ENCODE measurements at regions not wholly inside any gene's neighbourhood (a gene's known extent, or its start where the extent isn't known, plus 50 kb on each side); places are given as distances from the start of the nearest gene placed in this dataset.

DNA sequence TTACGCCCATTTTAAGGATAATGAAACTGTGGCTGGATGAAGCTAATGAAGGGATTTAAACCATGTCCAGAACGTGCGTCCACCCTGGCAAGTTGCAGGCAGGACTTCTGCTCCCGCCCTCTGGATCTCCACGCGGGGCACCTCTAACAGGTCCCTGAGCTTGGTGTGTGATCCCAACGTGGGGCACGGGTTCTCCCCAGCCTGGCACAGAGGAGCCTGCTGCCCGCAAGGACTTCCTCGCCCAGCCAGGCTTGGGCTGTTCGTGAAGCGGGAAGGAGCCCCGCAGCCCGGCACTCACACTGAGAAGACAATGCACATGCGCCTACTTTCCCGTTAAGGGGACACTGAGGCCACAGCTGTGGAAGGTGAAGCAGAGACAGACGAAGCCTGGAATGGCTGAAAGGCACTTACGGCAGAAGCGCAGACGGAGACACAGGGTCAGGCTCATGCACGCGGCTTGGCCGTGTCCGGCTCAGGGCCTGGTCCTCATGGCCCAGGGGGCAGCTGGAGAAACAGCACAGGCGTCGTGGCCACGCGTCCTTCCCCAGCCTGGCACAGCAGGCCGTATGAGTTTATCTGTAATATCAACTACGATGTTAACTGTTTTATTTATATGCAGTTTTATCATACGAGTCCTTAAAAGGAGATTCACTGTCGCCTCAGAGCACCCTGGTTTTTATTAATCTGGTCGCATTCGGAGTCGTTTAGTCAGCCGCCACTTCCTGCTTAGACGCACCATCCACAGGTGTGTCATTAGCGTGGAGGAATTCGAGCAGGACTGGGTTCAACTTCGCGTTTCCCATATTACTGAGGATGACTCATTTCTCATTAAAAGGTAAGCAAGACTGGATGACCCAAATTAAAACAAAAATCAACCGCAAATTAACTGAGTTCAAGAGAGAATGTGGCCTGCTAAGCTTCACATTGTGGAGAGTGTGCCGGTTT, 835.9 kb downstream of the GALR1 start:
- TF ChIP-seq TAF1 (IDR thresholded peaks at IDR 0.05; ENCODE audit: borderline replicate concordance, insufficient read depth, low read length) (no peak), SIN3A (IDR thresholded peaks at IDR 0.05; ENCODE audit: borderline replicate concordance, insufficient read depth, low read length) (no peak), POLR2AphosphoS5 (IDR thresholded peaks at IDR 0.05; ENCODE audit: low read depth, low read length) (no peak), REST (IDR thresholded peaks at IDR 0.05; ENCODE audit: insufficient read depth in 1 of 2, low read depth in 2 of 2, low read length in 2 of 2) (no peak), FOXP2 (optimal IDR thresholded peaks at IDR 0.05; ENCODE audit: borderline replicate concordance, extremely low read depth, extremely low read length, insufficient read depth) (no peak)

- TF ChIP-seq FOXP2 (optimal IDR thresholded peaks at IDR 0.05; ENCODE audit: borderline replicate concordance, extremely low read depth, extremely low read length, insufficient read depth) (no peak), TAF1 (IDR thresholded peaks at IDR 0.05; ENCODE audit: borderline replicate concordance, insufficient read depth, low read length) (no peak)
Observed at GRCh38 chr18:78086931-78087330, 837.3 kb downstream of the GALR1 start.

DNA sequence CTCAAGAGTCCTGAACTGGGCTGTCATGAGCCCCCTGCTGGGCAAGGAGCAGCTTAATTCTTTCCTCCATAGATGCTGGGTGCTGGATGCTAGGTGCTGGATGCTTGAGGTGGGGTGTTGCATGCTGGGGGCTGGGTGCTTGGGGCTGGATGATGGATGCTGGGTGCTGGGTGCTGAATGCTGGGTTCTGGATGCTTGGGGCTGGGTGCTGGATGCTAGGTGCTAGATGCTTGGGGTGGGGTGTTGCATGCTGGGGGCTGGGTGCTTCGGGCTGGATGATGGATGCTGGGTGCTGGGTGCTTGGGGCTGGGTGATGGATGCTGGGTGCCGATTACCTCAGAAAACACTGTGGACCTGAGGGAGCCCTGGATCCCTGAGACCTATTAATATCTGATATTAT, 837.7 kb downstream of the GALR1 start:
- TF ChIP-seq POLR2AphosphoS5 (IDR thresholded peaks at IDR 0.05; ENCODE audit: low read depth, low read length) (no peak), SIN3A (IDR thresholded peaks at IDR 0.05; ENCODE audit: borderline replicate concordance, insufficient read depth, low read length) (no peak), TAF1 (IDR thresholded peaks at IDR 0.05; ENCODE audit: borderline replicate concordance, insufficient read depth, low read length) (no peak), REST (IDR thresholded peaks at IDR 0.05; ENCODE audit: insufficient read depth in 1 of 2, low read depth in 2 of 2, low read length in 2 of 2) (no peak), FOXP2 (optimal IDR thresholded peaks at IDR 0.05; ENCODE audit: borderline replicate concordance, extremely low read depth, extremely low read length, insufficient read depth) (no peak)

GRCh38 chr18:78090584-78090983, 840.9 kb downstream of the GALR1 start:
- TF ChIP-seq SIN3A (IDR thresholded peaks at IDR 0.05; ENCODE audit: borderline replicate concordance, insufficient read depth, low read length) (no peak), TAF1 (IDR thresholded peaks at IDR 0.05; ENCODE audit: borderline replicate concordance, insufficient read depth, low read length) (no peak), POLR2AphosphoS5 (IDR thresholded peaks at IDR 0.05; ENCODE audit: low read depth, low read length) (no peak), FOXP2 (optimal IDR thresholded peaks at IDR 0.05; ENCODE audit: borderline replicate concordance, extremely low read depth, extremely low read length, insufficient read depth) (no peak), REST (IDR thresholded peaks at IDR 0.05; ENCODE audit: insufficient read depth in 1 of 2, low read depth in 2 of 2, low read length in 2 of 2) (no peak)

DNA sequence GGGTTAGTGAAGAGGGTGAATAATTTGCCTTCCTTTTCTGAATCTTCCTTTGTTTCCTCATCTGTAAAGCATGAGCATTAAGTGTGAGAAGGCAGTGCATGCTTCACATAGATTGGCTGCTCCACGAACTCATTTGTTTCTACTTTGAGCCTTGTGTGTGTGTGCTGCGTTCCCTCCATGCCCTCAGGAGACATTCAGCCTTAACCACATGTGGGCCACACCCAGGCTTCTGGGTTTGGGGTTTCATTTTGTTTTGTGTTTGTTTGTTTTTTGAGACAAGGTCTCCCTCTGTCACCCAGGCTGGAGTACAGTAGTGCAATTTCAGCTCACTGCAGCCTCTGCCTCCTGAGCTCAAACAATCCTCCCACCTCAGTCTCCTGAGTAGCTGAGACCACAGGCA, 843.3 kb downstream of the GALR1 start:
- TF ChIP-seq SIN3A (IDR thresholded peaks at IDR 0.05; ENCODE audit: borderline replicate concordance, insufficient read depth, low read length) (no peak), POLR2AphosphoS5 (IDR thresholded peaks at IDR 0.05; ENCODE audit: low read depth, low read length) (no peak), FOXP2 (optimal IDR thresholded peaks at IDR 0.05; ENCODE audit: borderline replicate concordance, extremely low read depth, extremely low read length, insufficient read depth) (no peak), REST (IDR thresholded peaks at IDR 0.05; ENCODE audit: insufficient read depth in 1 of 2, low read depth in 2 of 2, low read length in 2 of 2) (no peak), TAF1 (IDR thresholded peaks at IDR 0.05; ENCODE audit: borderline replicate concordance, insufficient read depth, low read length) (no peak)
